Ascending aorta (tissue), 2 donors: ENCODE measurements at regions not wholly inside any gene's neighbourhood (a gene's known extent, or its start where the extent isn't known, plus 50 kb on each side); places are given as distances from the start of the nearest gene placed in this dataset.

Experiments used
- DNase-seq, 2 donors: peaks; one replicate each; pipeline ENCODE4 v3.0.0-alpha.2; 2019; ENCODE audit warnings: low spot score in 2 of 2
- H3K27ac ChIP-seq, 2 donors: fragments of 200-600 bp; sonication (generic); one replicate each; pipeline ENCODE4 v1.5.1; 2016 to 2017; ENCODE audit warnings: mild to moderate bottlenecking in 1 of 2
- H3K27me3 ChIP-seq: fragments of 200-600 bp; sonication (generic); one replicate; pipeline ENCODE4 v1.5.1; 2017
- H3K36me3 ChIP-seq, 2 donors: fragments of 200-600 bp; sonication (generic); one replicate each; pipeline ENCODE4 v1.5.1; 2016
- H3K4me1 ChIP-seq, 2 donors: fragments of 200-600 bp; sonication (generic); one replicate each; pipeline ENCODE4 v1.5.1; 2016 to 2017; ENCODE audit warnings: mild to moderate bottlenecking in 1 of 2
- H3K4me3 ChIP-seq, 2 donors: fragments of 200-600 bp; sonication (generic); one replicate each; pipeline ENCODE4 v1.5.1; 2016 to 2017; ENCODE audit warnings: mild to moderate bottlenecking in 1 of 2
- H3K9me3 ChIP-seq, 2 donors: fragments of 200-600 bp; sonication (generic); one replicate each; pipeline ENCODE4 v1.5.1; 2016
- intact Hi-C: fragments of 100-400 bp; cut with DNase I; formaldehyde crosslinking; loops from one replicate; pipeline ENCODE4 v1.15.1; 2023
- TF ChIP-seq, protein P1 (sequence below), 3 experiments: fragments of 200-600 bp in 2 of 3; fragments of 450-650 bp in 1 of 3; sonication (generic) in 2 of 3; IDR thresholded peaks; one replicate each; pipeline ENCODE4 v1.5.1; 2016 to 2019; ENCODE audit warnings: antibody characterized with exemption in 3 of 3, mild to moderate bottlenecking in 1 of 3, moderate library complexity in 1 of 3

GRCh38 chr1:201718346-201719202 lies 110.4 kb upstream of the IPO9 start:
- DNase-seq: no peak

GRCh38 chr1:201719812-201720521 lies 109.0 kb upstream of the IPO9 start:
- no peak for DNase-seq
- Histone ChIP-seq H3K9me3 (no peaks in the 10 kb centered on the region), H3K36me3 (peaks cover 0 to 7% of the 10 kb centered on the region in 2 donors), H3K4me3 (no peak overlapping the region), H3K27me3 (no peaks in the 10 kb centered on the region), H3K4me1 (peaks cover 32 to 58% of the 10 kb centered on the region in 2 donors), H3K27ac (peak overlapping the region; percentile 93 to 97)
- TF ChIP-seq, protein P1, sequence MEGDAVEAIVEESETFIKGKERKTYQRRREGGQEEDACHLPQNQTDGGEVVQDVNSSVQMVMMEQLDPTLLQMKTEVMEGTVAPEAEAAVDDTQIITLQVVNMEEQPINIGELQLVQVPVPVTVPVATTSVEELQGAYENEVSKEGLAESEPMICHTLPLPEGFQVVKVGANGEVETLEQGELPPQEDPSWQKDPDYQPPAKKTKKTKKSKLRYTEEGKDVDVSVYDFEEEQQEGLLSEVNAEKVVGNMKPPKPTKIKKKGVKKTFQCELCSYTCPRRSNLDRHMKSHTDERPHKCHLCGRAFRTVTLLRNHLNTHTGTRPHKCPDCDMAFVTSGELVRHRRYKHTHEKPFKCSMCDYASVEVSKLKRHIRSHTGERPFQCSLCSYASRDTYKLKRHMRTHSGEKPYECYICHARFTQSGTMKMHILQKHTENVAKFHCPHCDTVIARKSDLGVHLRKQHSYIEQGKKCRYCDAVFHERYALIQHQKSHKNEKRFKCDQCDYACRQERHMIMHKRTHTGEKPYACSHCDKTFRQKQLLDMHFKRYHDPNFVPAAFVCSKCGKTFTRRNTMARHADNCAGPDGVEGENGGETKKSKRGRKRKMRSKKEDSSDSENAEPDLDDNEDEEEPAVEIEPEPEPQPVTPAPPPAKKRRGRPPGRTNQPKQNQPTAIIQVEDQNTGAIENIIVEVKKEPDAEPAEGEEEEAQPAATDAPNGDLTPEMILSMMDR (IDR thresholded peaks at IDR 0.05): no peak
- intact Hi-C loops: no loop called here

More at GRCh38 chr1:201718346-201719202, 110.4 kb upstream of the IPO9 start:
- Histone ChIP-seq H3K4me3 (no peak overlapping the region), H3K36me3 (peaks cover 0 to 7% of the 10 kb centered on the region in 2 donors), H3K4me1 (peaks cover 27 to 53% of the 10 kb centered on the region in 2 donors), H3K27me3 (no peaks in the 10 kb centered on the region), H3K27ac (peak overlapping the region; percentile 93 to 97), H3K9me3 (no peaks in the 10 kb centered on the region)
- intact Hi-C loops: no loop called here
- TF ChIP-seq, protein P1 (IDR thresholded peaks at IDR 0.05): no peak

- H3K4me3 ChIP-seq: no peak overlapping the region
- no peaks in the 10 kb centered on the region for H3K9me3 ChIP-seq
- peaks cover 28 to 60% of the 10 kb centered on the region in 2 donors for H3K4me1 ChIP-seq
- H3K36me3 ChIP-seq: peaks cover 0 to 7% of the 10 kb centered on the region in 2 donors
- DNase-seq: no peak
- TF ChIP-seq, protein P1 (IDR thresholded peaks at IDR 0.05): no peak
- H3K27me3 ChIP-seq: no peaks in the 10 kb centered on the region
- intact Hi-C loops: no loop called here
- H3K27ac ChIP-seq: peak overlapping the region; percentile 93 to 97
Observed at GRCh38 chr1:201720522-201720844, 108.5 kb upstream of the IPO9 start.

DNA sequence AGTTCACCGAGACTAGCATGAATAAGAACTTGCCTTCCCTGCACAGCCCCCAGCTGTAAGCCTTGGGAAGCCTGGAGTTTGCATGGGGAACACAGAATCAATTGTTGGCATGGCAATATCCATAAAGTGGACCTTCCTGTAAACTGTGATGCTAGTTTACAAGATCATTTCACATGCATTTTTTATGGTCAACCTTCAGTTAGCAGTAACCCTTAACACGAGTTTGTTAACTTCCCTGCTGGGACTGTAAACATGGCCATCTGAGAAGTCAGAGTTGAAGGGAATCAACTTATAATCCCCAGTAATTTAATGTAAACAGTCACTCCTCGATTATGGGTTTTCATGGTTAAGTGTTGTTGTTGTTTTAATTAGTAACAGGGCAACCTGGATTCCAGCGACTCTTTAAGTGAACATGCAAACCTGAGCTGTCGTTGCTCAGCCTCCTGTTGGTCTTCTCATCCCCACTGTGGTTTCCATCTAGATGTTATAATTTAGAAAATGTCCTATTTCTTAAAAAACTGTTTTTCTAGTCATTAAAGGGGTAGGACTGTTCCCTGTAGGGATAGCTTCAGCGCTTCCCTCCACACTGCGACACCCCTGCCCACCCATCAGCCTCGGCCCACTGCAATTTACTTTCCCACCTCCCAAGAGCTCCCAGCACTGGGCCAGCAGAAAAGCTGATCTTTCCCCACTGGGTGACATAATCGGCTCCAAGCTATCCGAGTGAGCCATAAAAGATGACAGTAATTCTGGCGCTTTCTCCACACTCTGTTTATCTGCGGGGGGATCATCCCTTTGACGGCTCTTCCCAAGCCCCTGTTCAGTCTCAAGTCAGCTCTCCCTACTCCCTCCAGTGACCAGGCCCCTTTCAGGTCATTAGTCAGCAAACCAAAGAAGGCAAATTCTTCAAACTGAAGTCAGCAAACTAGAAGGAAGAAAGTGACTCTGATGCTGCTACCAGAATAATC lies 107.6 kb upstream of the IPO9 start:
- intact Hi-C loops: loop anchor here (2.0 kb wide), 1 partner anchor 17 kb away; no protein-coding TSS in a partner anchor
- no peaks in the 10 kb centered on the region for H3K27me3 ChIP-seq
- no peak for DNase-seq
- H3K27ac ChIP-seq: peak overlapping the region; percentile 93 to 97
- H3K4me1 ChIP-seq: peaks cover 19 to 56% of the 10 kb centered on the region in 2 donors
- H3K36me3 ChIP-seq: peaks cover 0 to 7% of the 10 kb centered on the region in 2 donors
- TF ChIP-seq, protein P1 (IDR thresholded peaks at IDR 0.05): no peak
- H3K9me3 ChIP-seq: no peaks in the 10 kb centered on the region
- no peak overlapping the region for H3K4me3 ChIP-seq
